ENCODE measurements at regions not wholly inside any gene's neighbourhood (a gene's known extent, or its start where the extent isn't known, plus 50 kb on each side); places are given as distances from the start of the nearest gene placed in this dataset.

DNA sequence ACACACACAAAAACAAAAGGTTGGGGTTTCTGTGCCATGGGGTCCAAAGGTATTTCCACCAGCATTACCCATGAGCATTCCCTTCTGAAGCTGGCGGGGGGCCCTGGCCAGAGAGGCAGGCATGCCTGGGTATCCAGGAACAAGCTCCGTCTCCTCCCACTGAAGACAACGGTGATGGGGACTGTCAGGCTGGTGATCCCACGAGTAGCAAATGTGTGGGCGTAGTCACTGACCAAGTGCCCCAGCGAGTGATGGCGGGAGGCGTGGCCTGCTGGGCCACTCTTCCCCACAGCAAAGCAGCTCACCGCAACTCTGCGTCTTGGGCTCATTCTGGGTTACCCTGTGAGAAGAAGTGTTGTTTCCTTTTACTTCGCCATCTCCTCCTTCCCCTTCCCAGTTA is 270.6 kb downstream of the CDCA7 start:
- TF ChIP-seq SUZ12 (IDR thresholded peaks at IDR 0.05; ENCODE audit: extremely low read depth, insufficient read depth, insufficient read length) (no peak), YY1 (IDR thresholded peaks at IDR 0.05; ENCODE audit: insufficient read depth, insufficient read length) (no peak), ZNF274 (IDR thresholded peaks at IDR 0.05; ENCODE audit: low read depth, low read length) (no peak)
